HEK293 (cell line): ENCODE measurements at regions not wholly inside any gene's neighbourhood (a gene's known extent, or its start where the extent isn't known, plus 50 kb on each side); places are given as distances from the start of the nearest gene placed in this dataset.
"Not testable (repeated sequence)": the region's sequence is repeated elsewhere in the genome, so short reads cannot be mapped to it uniquely, and the experiment has no call there.

Source experiments
- CTCF ChIA-PET: fragments of 350-600 bp; formaldehyde crosslinking; extraction: SDS; loops from one replicate; lab custom pipeline; 2021; ENCODE audit warnings: antibody characterized with exemption; lab: Yijun Ruan, JAX
- POLR2A ChIA-PET: fragments of 300-600 bp; formaldehyde crosslinking; extraction: SDS; loops from one replicate; lab custom pipeline; 2020; ENCODE audit warnings: antibody characterized with exemption, inconsistent platforms; lab: Yijun Ruan, JAX
- H3K27ac ChIP-seq: fragments of 200-500 bp; sonication (Bioruptor generic); 2 replicates; pipeline ENCODE4 v1.5.1; 2014; ENCODE audit warnings: low read depth, low read length, control low read depth, inconsistent platforms; ENCODE audit errors: extremely low read depth
- H3K36me3 ChIP-seq, 2 experiments: fragments of 200-500 bp in 1 of 2; sonication (Bioruptor generic) in 1 of 2; 1 replicate in 1 of 2; 2 replicates in 1 of 2; pipeline ENCODE4 v1.5.1; 2014 to 2017; ENCODE audit warnings: inconsistent platforms in 2 of 2, low read length in 2 of 2; ENCODE audit not compliant: control insufficient read depth in 2 of 2, insufficient read depth in 1 of 2
- H3K4me1 ChIP-seq: fragments of 200-500 bp; sonication (Bioruptor generic); 2 replicates; pipeline ENCODE4 v1.5.1; 2014; ENCODE audit warnings: mild to moderate bottlenecking, low read length, inconsistent platforms; ENCODE audit not compliant: control insufficient read depth, insufficient read depth
- H3K4me3 ChIP-seq: 2 replicates; pipeline ENCODE4 v1.5.1; 2011; ENCODE audit warnings: low read depth, mild to moderate bottlenecking, control low read depth, low read length, moderate library complexity
- H3K9me3 ChIP-seq: fragments of 200-500 bp; sonication (Bioruptor generic); 2 replicates; pipeline ENCODE4 v1.5.1; 2014; ENCODE audit warnings: low read depth, low read length, inconsistent platforms; ENCODE audit not compliant: control insufficient read depth, insufficient read depth
- EGR2 ChIP-seq: fragments of 450-650 bp; formaldehyde crosslinking; IDR thresholded peaks from 2 replicates; pipeline ENCODE4 v1.5.1; 2016; ENCODE audit warnings: low read depth, missing biosample characterization, missing genetic modification characterization
- FEZF1 ChIP-seq: fragments of 450-650 bp; formaldehyde crosslinking; IDR thresholded peaks from 2 replicates; pipeline ENCODE4 v1.5.1; 2016; ENCODE audit warnings: missing biosample characterization, missing genetic modification characterization
- GFI1B ChIP-seq: fragments of 450-650 bp; formaldehyde crosslinking; IDR thresholded peaks from 2 replicates; pipeline ENCODE4 v1.5.1; 2016; ENCODE audit warnings: missing biosample characterization, missing genetic modification characterization
- KLF1 ChIP-seq: fragments of 450-650 bp; formaldehyde crosslinking; IDR thresholded peaks from 2 replicates; pipeline ENCODE4 v1.5.1; 2016; ENCODE audit warnings: missing biosample characterization, missing genetic modification characterization
- SALL2 ChIP-seq: fragments of 450-650 bp; formaldehyde crosslinking; IDR thresholded peaks from 2 replicates; pipeline ENCODE4 v1.5.0; 2017; ENCODE audit warnings: missing biosample characterization, mild to moderate bottlenecking, missing genetic modification characterization, borderline replicate concordance
- TCF7L2 ChIP-seq: IDR thresholded peaks from 2 replicates; pipeline ENCODE4 v1.6.1; 2011; ENCODE audit warnings: low read depth, mild to moderate bottlenecking, inconsistent platforms, low read length, moderate library complexity, borderline replicate concordance
- ZFHX2 ChIP-seq: fragments of 450-650 bp; formaldehyde crosslinking; conservative IDR thresholded peaks from 2 replicates; pipeline ENCODE4 v1.5.1; 2016; ENCODE audit warnings: missing biosample characterization, missing genetic modification characterization
- ZNF114 ChIP-seq: fragments of 450-650 bp; formaldehyde crosslinking; IDR thresholded peaks from 2 replicates; pipeline ENCODE4 v1.5.0; 2017; ENCODE audit warnings: missing biosample characterization, missing genetic modification characterization
- ZNF366 ChIP-seq: fragments of 450-650 bp; formaldehyde crosslinking; conservative IDR thresholded peaks from 2 replicates; pipeline ENCODE4 v1.5.1; 2016; ENCODE audit warnings: missing biosample characterization, missing genetic modification characterization
- TF ChIP-seq, protein P1 (sequence below): fragments of 450-650 bp; formaldehyde crosslinking; IDR thresholded peaks from 2 replicates; pipeline ENCODE4 v1.5.1; 2016; ENCODE audit warnings: missing biosample characterization, missing genetic modification characterization
- TF ChIP-seq, protein P2 (sequence below): fragments of 450-650 bp; formaldehyde crosslinking; IDR thresholded peaks from 2 replicates; pipeline ENCODE4 v1.5.1; 2016; ENCODE audit warnings: missing biosample characterization, missing genetic modification characterization, low read depth

DNA sequence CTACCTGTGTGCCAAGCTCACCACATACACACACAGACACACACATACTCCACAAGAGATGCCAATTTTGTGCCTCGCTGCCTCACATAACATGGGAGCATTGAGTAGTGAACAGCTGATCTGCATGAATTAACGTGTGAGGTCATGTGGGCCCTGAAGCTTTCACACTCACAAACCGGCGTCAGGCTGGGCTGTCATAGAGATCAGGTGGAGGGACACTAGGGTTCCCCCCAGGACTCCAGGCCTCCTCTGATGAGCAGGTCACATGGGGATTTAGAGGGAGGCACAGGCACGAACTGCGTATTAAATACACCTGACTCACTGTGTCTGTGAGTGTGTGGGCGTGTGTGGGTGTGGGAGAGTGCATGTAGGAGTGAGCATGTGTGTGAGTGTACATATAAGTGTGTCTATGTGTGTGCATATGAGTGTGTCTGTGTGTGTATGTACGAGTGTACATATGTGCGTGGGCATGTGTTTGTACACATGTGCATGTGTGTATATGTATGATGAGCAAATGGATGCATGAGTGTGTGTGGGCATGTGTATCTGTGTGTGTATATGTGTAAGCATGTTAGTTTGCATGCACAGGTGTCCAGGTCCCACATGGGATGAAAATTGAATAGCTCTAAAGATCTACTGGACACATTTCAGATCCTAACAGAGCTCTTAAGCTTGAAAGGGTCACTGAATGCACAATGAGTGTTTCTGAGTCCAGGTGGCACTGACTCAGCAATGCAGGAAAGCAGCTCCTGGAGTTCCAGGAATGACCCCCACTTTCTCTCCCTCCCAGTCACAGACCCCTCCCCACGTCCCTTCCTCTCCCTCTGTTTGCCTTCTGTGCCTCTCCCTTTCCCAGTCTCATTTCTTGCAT, 336.6 kb downstream of the PREX1 start:
- no peak overlapping the region for H3K4me3 ChIP-seq
- H3K9me3 ChIP-seq: no peaks in the 10 kb centered on the region
- POLR2A ChIA-PET: no interaction called here
- no peaks in the 10 kb centered on the region for H3K4me1 ChIP-seq
- CTCF ChIA-PET: no interaction called here
- no peak overlapping the region for H3K27ac ChIP-seq
- no peaks in the 10 kb centered on the region for H3K36me3 ChIP-seq
- peak; percentile 95 for TF ChIP-seq ZFHX2 (tag by site-specific recombination)
- TF ChIP-seq KLF1: no peak
- TF ChIP-seq EGR2 (tag by site-specific recombination): peak; percentile 95
- no peak for TF ChIP-seq SALL2 (tag by site-specific recombination)

DNA sequence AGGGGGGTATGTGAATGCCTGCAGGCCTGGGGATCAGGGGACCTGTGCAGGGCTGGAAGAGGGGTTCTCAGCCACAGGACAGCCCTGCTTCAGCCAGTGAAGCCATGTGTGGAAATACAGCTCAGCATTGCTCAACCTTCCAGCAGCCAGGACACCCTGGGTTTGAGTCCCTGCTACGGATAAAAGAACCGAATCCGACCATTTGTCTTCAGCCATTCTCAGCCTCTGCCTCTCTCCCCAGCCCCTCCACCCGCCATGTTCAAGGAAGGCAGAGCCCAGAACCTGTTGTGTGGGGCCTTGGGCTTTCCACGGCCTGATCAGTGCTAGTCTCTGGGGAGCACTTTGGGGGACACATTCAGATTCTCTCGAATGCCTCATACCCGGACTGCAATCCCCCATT, 337.5 kb downstream of the PREX1 start:
- CTCF ChIA-PET, H3K4me3 ChIP-seq, H3K36me3 ChIP-seq, POLR2A ChIA-PET, H3K9me3 ChIP-seq, H3K27ac ChIP-seq, H3K4me1 ChIP-seq: not testable (repeated sequence)

DNA sequence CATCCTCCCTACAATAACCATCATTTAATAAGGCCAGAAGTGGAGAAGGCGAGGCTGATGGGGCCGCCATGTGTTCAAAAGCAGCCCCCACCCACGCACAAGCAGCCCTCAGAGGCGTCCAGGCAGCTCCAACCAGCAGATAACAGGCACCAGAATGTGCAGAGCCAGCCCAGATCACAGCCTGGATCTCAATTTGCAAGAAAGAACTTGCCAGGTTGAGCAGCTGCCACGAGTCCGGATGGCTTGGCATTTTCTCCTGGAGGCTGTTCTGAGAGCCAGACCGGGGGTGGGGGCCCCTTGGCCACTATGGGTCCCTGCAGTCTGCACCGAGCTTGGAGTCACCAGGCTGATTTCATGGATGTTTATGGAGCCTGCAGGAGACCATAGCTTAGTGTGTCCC, 338.1 kb downstream of the PREX1 start:
- POLR2A ChIA-PET: no interaction called here
- TF ChIP-seq, protein P1, sequence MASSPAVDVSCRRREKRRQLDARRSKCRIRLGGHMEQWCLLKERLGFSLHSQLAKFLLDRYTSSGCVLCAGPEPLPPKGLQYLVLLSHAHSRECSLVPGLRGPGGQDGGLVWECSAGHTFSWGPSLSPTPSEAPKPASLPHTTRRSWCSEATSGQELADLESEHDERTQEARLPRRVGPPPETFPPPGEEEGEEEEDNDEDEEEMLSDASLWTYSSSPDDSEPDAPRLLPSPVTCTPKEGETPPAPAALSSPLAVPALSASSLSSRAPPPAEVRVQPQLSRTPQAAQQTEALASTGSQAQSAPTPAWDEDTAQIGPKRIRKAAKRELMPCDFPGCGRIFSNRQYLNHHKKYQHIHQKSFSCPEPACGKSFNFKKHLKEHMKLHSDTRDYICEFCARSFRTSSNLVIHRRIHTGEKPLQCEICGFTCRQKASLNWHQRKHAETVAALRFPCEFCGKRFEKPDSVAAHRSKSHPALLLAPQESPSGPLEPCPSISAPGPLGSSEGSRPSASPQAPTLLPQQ (tag by site-specific recombination): no peak
- TF ChIP-seq ZFHX2 (tag by site-specific recombination): 0 out of 2 replicates have a peak, but pooled peaks have one; percentile 7
- Histone ChIP-seq H3K4me1 (no peaks in the 10 kb centered on the region), H3K36me3 (no peaks in the 10 kb centered on the region), H3K9me3 (no peaks in the 10 kb centered on the region), H3K4me3 (no peak overlapping the region), H3K27ac (no peak overlapping the region)
- CTCF ChIA-PET: no interaction called here

DNA sequence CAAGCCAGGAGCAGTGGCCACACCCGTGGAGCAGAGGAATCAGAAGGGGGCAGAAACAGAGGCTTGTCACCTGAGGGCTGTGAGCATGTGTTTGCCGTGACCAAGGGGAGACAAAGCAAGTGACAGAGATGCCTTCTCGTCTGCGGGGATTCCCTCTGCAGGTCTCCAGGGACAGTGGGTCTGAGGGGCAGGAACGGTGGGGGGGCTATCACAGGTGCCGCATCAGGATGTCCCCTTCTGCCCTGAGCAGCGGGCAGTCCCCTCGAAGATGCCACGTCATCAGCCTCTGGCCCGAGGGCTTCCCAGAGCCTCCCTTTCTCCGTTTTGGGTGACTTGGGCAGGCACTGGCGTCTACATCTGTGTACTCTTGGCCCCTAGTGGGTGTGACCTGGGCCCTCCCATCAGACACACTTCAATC, 338.7 kb downstream of the PREX1 start:
- ChIA-PET POLR2A (no interaction called here), CTCF (no interaction called here)
- H3K4me1 ChIP-seq: no peaks in the 10 kb centered on the region
- TF ChIP-seq EGR2 (tag by site-specific recombination) (no peak), GFI1B (tag by site-specific recombination) (no peak), FEZF1 (no peak), ZNF114 (tag by site-specific recombination) (no peak), TCF7L2 (no peak), ZNF366 (tag by site-specific recombination) (no peak)
- TF ChIP-seq, protein P2, sequence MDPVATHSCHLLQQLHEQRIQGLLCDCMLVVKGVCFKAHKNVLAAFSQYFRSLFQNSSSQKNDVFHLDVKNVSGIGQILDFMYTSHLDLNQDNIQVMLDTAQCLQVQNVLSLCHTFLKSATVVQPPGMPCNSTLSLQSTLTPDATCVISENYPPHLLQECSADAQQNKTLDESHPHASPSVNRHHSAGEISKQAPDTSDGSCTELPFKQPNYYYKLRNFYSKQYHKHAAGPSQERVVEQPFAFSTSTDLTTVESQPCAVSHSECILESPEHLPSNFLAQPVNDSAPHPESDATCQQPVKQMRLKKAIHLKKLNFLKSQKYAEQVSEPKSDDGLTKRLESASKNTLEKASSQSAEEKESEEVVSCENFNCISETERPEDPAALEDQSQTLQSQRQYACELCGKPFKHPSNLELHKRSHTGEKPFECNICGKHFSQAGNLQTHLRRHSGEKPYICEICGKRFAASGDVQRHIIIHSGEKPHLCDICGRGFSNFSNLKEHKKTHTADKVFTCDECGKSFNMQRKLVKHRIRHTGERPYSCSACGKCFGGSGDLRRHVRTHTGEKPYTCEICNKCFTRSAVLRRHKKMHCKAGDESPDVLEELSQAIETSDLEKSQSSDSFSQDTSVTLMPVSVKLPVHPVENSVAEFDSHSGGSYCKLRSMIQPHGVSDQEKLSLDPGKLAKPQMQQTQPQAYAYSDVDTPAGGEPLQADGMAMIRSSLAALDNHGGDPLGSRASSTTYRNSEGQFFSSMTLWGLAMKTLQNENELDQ (tag by site-specific recombination): no peak
- H3K36me3 ChIP-seq: no peaks in the 10 kb centered on the region
- H3K9me3 ChIP-seq: no peaks in the 10 kb centered on the region
- H3K27ac ChIP-seq: no peak overlapping the region
- no peak overlapping the region for H3K4me3 ChIP-seq
